Upper lobe of left lung (tissue), 6 donors: ENCODE measurements at regions not wholly inside any gene's neighbourhood (a gene's known extent, or its start where the extent isn't known, plus 50 kb on each side); places are given as distances from the start of the nearest gene placed in this dataset.

Source experiments
- ATAC-seq, 2 donors: fragments of 200-7000 bp; cut with Tn5 transposase; one replicate each; pipeline ENCODE4 v1.9.1; 2022; ENCODE audit warnings: mild to moderate bottlenecking in 2 of 2, moderate library complexity in 2 of 2; ENCODE audit not compliant: low FRiP score in 2 of 2
- DNase-seq, 2 donors: peaks; one replicate each; pipeline ENCODE4 v3.0.0-alpha.2; 2019 to 2020
- H3K27ac ChIP-seq, 4 donors: fragments of 200-600 bp; sonication (generic); one replicate each; pipeline ENCODE4 v1.5.1; 2016 to 2019
- H3K27me3 ChIP-seq, 4 donors: fragments of 200-600 bp; sonication (generic); one replicate each; pipeline ENCODE4 v1.5.1; 2017 to 2019
- H3K36me3 ChIP-seq, 4 donors: fragments of 200-600 bp; sonication (generic); one replicate each; pipeline ENCODE4 v1.5.1; 2016 to 2019
- H3K4me1 ChIP-seq, 4 donors: fragments of 200-600 bp; sonication (generic); one replicate each; pipeline ENCODE4 v1.5.1; 2018 to 2019
- H3K4me3 ChIP-seq, 4 donors: fragments of 200-600 bp; sonication (generic); one replicate each; pipeline ENCODE4 v1.5.1; 2017 to 2019; ENCODE audit warnings: mild to moderate bottlenecking in 2 of 4, moderate library complexity in 1 of 4
- H3K9me3 ChIP-seq, 4 donors: fragments of 200-600 bp; sonication (generic); one replicate each; pipeline ENCODE4 v1.5.1; 2018 to 2019
- CTCF ChIP-seq, 6 experiments: fragments of 450-650 bp in 4 of 6; fragments of 200-600 bp in 2 of 6; sonication (generic) in 2 of 6; IDR thresholded peaks; one replicate each; pipeline ENCODE4 v1.5.1; 2016 to 2019; ENCODE audit warnings: antibody characterized with exemption in 6 of 6
- EP300 ChIP-seq, 4 donors: sonication (generic); formaldehyde crosslinking; IDR thresholded peaks; one replicate each; pipeline ENCODE4 v1.5.1; 2017; ENCODE audit warnings: antibody characterized with exemption in 4 of 4, control low read depth in 2 of 4
- POLR2A ChIP-seq, 4 donors: fragments of 450-650 bp; IDR thresholded peaks; one replicate each; pipeline ENCODE4 v1.5.1; 2016 to 2017; ENCODE audit warnings: antibody characterized with exemption in 4 of 4, mild to moderate bottlenecking in 2 of 4
- POLR2AphosphoS5 ChIP-seq, 2 donors: sonication (generic); formaldehyde crosslinking; IDR thresholded peaks; one replicate each; pipeline ENCODE4 v1.5.1; 2017; ENCODE audit warnings: antibody characterized with exemption in 2 of 2
- WGBS, 2 donors: methylation state at CpG; one replicate each; pipeline ENCODE4 v1.1.5; 2017 to 2018; 5-methylcytosine and 5-hydroxymethylcytosine counted together
- donor health status: DM: no; HTN: no; CAD: no; lungs with moderate emphysema.
- donor health status: DM: no; HTN: yes; CAD: no; lungs with severe emphysema.

GRCh38 chr5:166063261-166063660 is 2228.2 kb upstream of the WWC1 start:
- no peak for DNase-seq
- no peaks in the 10 kb centered on the region for H3K4me1 ChIP-seq
- H3K9me3 ChIP-seq: no peaks in the 10 kb centered on the region
- TF ChIP-seq POLR2AphosphoS5 (IDR thresholded peaks at IDR 0.05): no peak
- TF ChIP-seq POLR2A (IDR thresholded peaks at IDR 0.05): no peak
- TF ChIP-seq CTCF (IDR thresholded peaks at IDR 0.05): no peak
- no peak for TF ChIP-seq EP300 (IDR thresholded peaks at IDR 0.05)
- 24 to 27% methylated on average over 1 of the region's 1 CpG for WGBS, 2 donors
- H3K27ac ChIP-seq: no peak overlapping the region
- ATAC-seq: no peak
- no peaks in the 10 kb centered on the region for H3K27me3 ChIP-seq
- no peak overlapping the region for H3K4me3 ChIP-seq
- no peaks in the 10 kb centered on the region for H3K36me3 ChIP-seq

GRCh38 chr5:166068547-166069335 is 2222.7 kb upstream of the WWC1 start:
- DNase-seq: no peak
- H3K27ac ChIP-seq: no peak overlapping the region
- ATAC-seq: no peak
- no peak overlapping the region for H3K4me3 ChIP-seq
- WGBS, 2 donors: 87% methylated on average over 9 of the region's 9 CpGs
- H3K36me3 ChIP-seq: no peaks in the 10 kb centered on the region
- no peaks in the 10 kb centered on the region for H3K4me1 ChIP-seq
- no peaks in the 10 kb centered on the region for H3K27me3 ChIP-seq
- no peaks in the 10 kb centered on the region for H3K9me3 ChIP-seq
- no peak for TF ChIP-seq CTCF (IDR thresholded peaks at IDR 0.05)
- TF ChIP-seq POLR2A (IDR thresholded peaks at IDR 0.05): no peak
- TF ChIP-seq EP300 (IDR thresholded peaks at IDR 0.05): no peak
- no peak for TF ChIP-seq POLR2AphosphoS5 (IDR thresholded peaks at IDR 0.05)

GRCh38 chr5:166073901-166074581 is 2217.4 kb upstream of the WWC1 start:
- ATAC-seq: no peak
- Histone ChIP-seq H3K4me1 (no peaks in the 10 kb centered on the region), H3K9me3 (no peaks in the 10 kb centered on the region), H3K4me3 (no peak overlapping the region), H3K36me3 (no peaks in the 10 kb centered on the region), H3K27me3 (no peaks in the 10 kb centered on the region), H3K27ac (no peak overlapping the region)
- 47 to 57% methylated on average over 6 of the region's 6 CpGs for WGBS, 2 donors
- TF ChIP-seq POLR2AphosphoS5 (IDR thresholded peaks at IDR 0.05): no peak
- no peak for TF ChIP-seq CTCF (IDR thresholded peaks at IDR 0.05)
- no peak for TF ChIP-seq POLR2A (IDR thresholded peaks at IDR 0.05)
- no peak for TF ChIP-seq EP300 (IDR thresholded peaks at IDR 0.05)
- DNase-seq: no peak

- H3K27me3 ChIP-seq: no peaks in the 10 kb centered on the region
- no peak for ATAC-seq
- H3K9me3 ChIP-seq: no peaks in the 10 kb centered on the region
- no peaks in the 10 kb centered on the region for H3K36me3 ChIP-seq
- no peak overlapping the region for H3K27ac ChIP-seq
- DNase-seq: no peak
- WGBS, 2 donors: 42% methylated on average over 5 of the region's 5 CpGs
- no peak overlapping the region for H3K4me3 ChIP-seq
- H3K4me1 ChIP-seq: no peaks in the 10 kb centered on the region
- TF ChIP-seq EP300 (IDR thresholded peaks at IDR 0.05) (no peak), CTCF (IDR thresholded peaks at IDR 0.05) (no peak), POLR2A (IDR thresholded peaks at IDR 0.05) (no peak), POLR2AphosphoS5 (IDR thresholded peaks at IDR 0.05) (no peak)
Measured at GRCh38 chr5:166074582-166075481, 2216.6 kb upstream of the WWC1 start.
